GM12878 (cell line): ENCODE measurements at regions not wholly inside any gene's neighbourhood (a gene's known extent, or its start where the extent isn't known, plus 50 kb on each side); places are given as distances from the start of the nearest gene placed in this dataset.

ENCODE experiments used
- ATAC-seq: fragments of 200-7000 bp; cut with Tn5 transposase; 3 replicates; pipeline ENCODE4 v1.9.1; 2020; ENCODE audit warnings: mild to moderate bottlenecking, moderate library complexity
- BruUV-seq: library from RNA; stranded (reverse); fragments of 400-500 nt; replicated peaks from 2 replicates; lab custom pipeline; 2021; lab: Mats Ljungman, UMichigan
- CTCF ChIA-PET: fragments of 300-600 bp; sonication (Branson Sonifier 250); formaldehyde crosslinking; extraction: SDS; loops from one replicate; lab custom pipeline; 2021; ENCODE audit warnings: inconsistent platforms; lab: Yijun Ruan, JAX
- POLR2A ChIA-PET: fragments of 350-600 bp; formaldehyde crosslinking; extraction: SDS; loops from one replicate; lab custom pipeline; 2021; ENCODE audit warnings: inconsistent platforms; lab: Charles Lee
- RAD21 ChIA-PET: fragments of 300-600 bp; sonication (Branson Sonifier 250); formaldehyde crosslinking; loops from one replicate; lab custom pipeline; 2023; ENCODE audit warnings: antibody characterized with exemption; ENCODE audit not compliant: unreplicated experiment; lab: Charles Lee
- SMC1A ChIA-PET: fragments of 300-600 bp; sonication (Branson Sonifier 250); formaldehyde crosslinking; loops from one replicate; lab custom pipeline; 2023; ENCODE audit not compliant: unreplicated experiment, uncharacterized antibody; lab: Charles Lee
- DNase-seq: peaks from one replicate; pipeline ENCODE4 v3.0.0-alpha.2; 2011; ENCODE audit warnings: low read depth, low spot score
- FAIRE-seq: peaks from 3 replicates; lab custom pipeline; 2011; peaks lifted over from hg19 to GRCh38; lab: Jason Lieb, UNC
- H2AFZ ChIP-seq: 2 replicates; pipeline ENCODE4 v1.6.0; 2011; ENCODE audit warnings: low read depth, low read length, control low read depth; ENCODE audit not compliant: control insufficient read depth
- H3K27ac ChIP-seq: 2 replicates; pipeline ENCODE4 v1.5.1; 2011; ENCODE audit warnings: control low read depth; ENCODE audit not compliant: control insufficient read depth, insufficient read depth
- H3K27me3 ChIP-seq, 2 experiments: replicated peaks in 1 of 2; 2 replicates each; pipeline versions ENCODE4 v1.6.0 to v1.6.1; 2011; ENCODE audit warnings: low read length in 1 of 2; ENCODE audit not compliant: control insufficient read depth in 2 of 2, insufficient read depth in 2 of 2
- H3K36me3 ChIP-seq, 2 experiments: 2 replicates each; pipeline ENCODE4 v1.5.1; 2011; ENCODE audit warnings: low read length in 1 of 2; ENCODE audit not compliant: control insufficient read depth in 2 of 2, insufficient read depth in 2 of 2
- H3K4me1 ChIP-seq: 2 replicates; pipeline ENCODE4 v1.6.1; 2011; ENCODE audit warnings: mild to moderate bottlenecking, low read length, moderate library complexity, mixed read lengths; ENCODE audit not compliant: control insufficient read depth, insufficient read depth
- H3K4me2 ChIP-seq: 2 replicates; pipeline ENCODE4 v1.6.0; 2011; ENCODE audit warnings: control low read depth; ENCODE audit not compliant: control insufficient read depth, insufficient read depth
- H3K4me3 ChIP-seq: fragments of 200-600 bp; sonication (generic); 2 replicates; pipeline ENCODE4 v1.5.1; 2016
- H3K79me2 ChIP-seq: 2 replicates; pipeline ENCODE4 v1.6.0; 2011; ENCODE audit warnings: low read length; ENCODE audit not compliant: control insufficient read depth, insufficient read depth
- H3K9ac ChIP-seq: 2 replicates; pipeline ENCODE4 v1.8.0; 2011; ENCODE audit warnings: low read length, control low read depth, mixed read lengths; ENCODE audit not compliant: control insufficient read depth, insufficient read depth
- H3K9me3 ChIP-seq: replicated peaks from 3 replicates; pipeline ENCODE4 v1.5.1; 2011; ENCODE audit warnings: mild to moderate bottlenecking, low read length; ENCODE audit not compliant: control insufficient read depth, insufficient read depth
- H4K20me1 ChIP-seq: 2 replicates; pipeline ENCODE4 v1.6.0; 2011; ENCODE audit not compliant: control insufficient read depth, insufficient read depth
- ATF7 ChIP-seq: fragments of 450-650 bp; IDR thresholded peaks from 2 replicates; pipeline ENCODE4 v1.6.1; 2016; ENCODE audit warnings: low read depth, mild to moderate bottlenecking
- DPF2 ChIP-seq: fragments of 450-650 bp; IDR thresholded peaks from 2 replicates; pipeline ENCODE4 v1.6.1; 2017; ENCODE audit warnings: mild to moderate bottlenecking
- JUND ChIP-seq: IDR thresholded peaks from 2 replicates; pipeline ENCODE4 v1.6.1; 2012; ENCODE audit warnings: low read depth, mild to moderate bottlenecking, low read length, improper control_type of control experiment, moderate library complexity
- SIX5 ChIP-seq: IDR thresholded peaks from 2 replicates; pipeline ENCODE4 v1.6.1; 2011; ENCODE audit warnings: mild to moderate bottlenecking, low read depth, low read length, moderate library complexity; ENCODE audit not compliant: severe bottlenecking
- SREBF1 ChIP-seq: IDR thresholded peaks from 2 replicates; pipeline ENCODE4 v1.6.1; 2012; ENCODE audit warnings: mild to moderate bottlenecking, low read length
- TAF1 ChIP-seq: IDR thresholded peaks from 2 replicates; pipeline ENCODE4 v1.6.1; 2011; ENCODE audit warnings: mild to moderate bottlenecking, low read depth, low read length, borderline replicate concordance
- WGBS: methylation state at CpG from one replicate; pipeline ENCODE4 v1.1.6; 2016; ENCODE audit warnings: low lambda C conversion rate; ENCODE audit not compliant: insufficient replicate concordance, insufficient coverage; ENCODE audit errors: missing lambda C conversion rate; 5-methylcytosine and 5-hydroxymethylcytosine counted together
- in situ Hi-C: fragments of 300-500 bp; cut with MboI; formaldehyde crosslinking; loops from 9 replicates; pipeline ENCODE4 v1.14.3; 2018; ENCODE audit warnings: mixed read lengths
- intact Hi-C: fragments of 100-400 bp; cut with micrococcal nuclease; formaldehyde crosslinking; loops from one replicate; pipeline ENCODE4 v1.14.2; 2022; ENCODE audit not compliant: unreplicated experiment

DNA sequence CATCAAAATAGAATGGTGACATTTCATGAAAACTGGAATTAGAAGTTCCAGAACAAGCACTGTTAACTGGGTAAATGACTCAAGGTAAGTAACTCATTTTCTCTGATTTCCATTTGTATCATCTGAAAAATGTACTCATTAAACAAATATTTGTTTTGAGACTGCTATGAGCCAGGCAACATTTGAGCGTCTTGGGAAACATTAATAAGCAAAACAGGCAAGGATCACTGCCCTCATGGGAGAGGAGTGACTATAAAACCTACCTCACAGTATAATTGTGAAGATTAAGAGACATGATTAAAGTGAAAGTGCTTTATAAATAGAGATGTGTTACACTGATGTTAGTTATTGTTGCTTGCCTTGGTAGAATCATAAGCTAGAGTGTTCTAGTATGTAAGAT is 711.8 kb upstream of the UBE2E2 start:
- no peak for FAIRE-seq
- H3K4me3 ChIP-seq, result no peak overlapping the region
- H2AFZ ChIP-seq, result no peak overlapping the region
- no peaks in the 10 kb centered on the region for H3K4me1 ChIP-seq
- in situ Hi-C loops, result no loop called here
- H3K27me3 ChIP-seq, result no peaks in the 10 kb centered on the region
- BruUV-seq, result no TSS peak
- WGBS, result 5% methylated on average over 1 of the region's 1 CpG
- CTCF ChIA-PET, result no interaction called here
- H4K20me1 ChIP-seq, result no peaks in the 10 kb centered on the region
- no peak overlapping the region for H3K27ac ChIP-seq
- H3K36me3 ChIP-seq, result no peaks in the 10 kb centered on the region
- intact Hi-C loops, result no loop called here
- no peak overlapping the region for H3K4me2 ChIP-seq
- H3K9ac ChIP-seq, result no peak overlapping the region
- ATAC-seq, result no peak
- DNase-seq, result no peak
- no peak for TF ChIP-seq SREBF1
- no peak for TF ChIP-seq DPF2
- H3K9me3 ChIP-seq, result no peaks in the 10 kb centered on the region
- SMC1A ChIA-PET, result no interaction called here
- RAD21 ChIA-PET, result no interaction called here
- H3K79me2 ChIP-seq, result no peaks in the 10 kb centered on the region
- POLR2A ChIA-PET, result no interaction called here

DNA sequence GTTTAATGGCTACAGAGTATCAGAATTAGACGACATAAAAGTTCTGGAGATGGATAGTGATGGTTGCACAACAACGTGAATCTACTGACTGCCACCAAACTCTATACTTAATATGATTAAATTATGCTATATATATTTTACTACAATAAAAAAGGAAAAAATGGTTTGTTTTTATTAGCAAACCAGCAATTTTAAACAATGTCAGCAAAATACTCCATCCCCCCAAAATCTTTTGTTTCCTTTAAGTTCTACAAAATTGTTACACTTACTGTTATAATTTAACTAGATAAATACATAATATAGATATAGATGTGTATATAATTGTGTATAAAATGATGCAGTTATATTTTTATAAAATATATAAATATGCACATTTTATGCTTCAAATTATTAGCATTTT is 710.8 kb upstream of the UBE2E2 start:
- BruUV-seq, result no TSS peak
- no peak overlapping the region for H3K4me2 ChIP-seq
- ATAC-seq (no peak), FAIRE-seq (no peak)
- WGBS, result 18% methylated on average over 2 of the region's 2 CpGs
- H4K20me1 ChIP-seq, result no peaks in the 10 kb centered on the region
- ChIA-PET SMC1A (no interaction called here), CTCF (interaction anchor here (0.6 kb wide), 1 partner anchor 320 kb away, joined by 3 read pairs; no protein-coding TSS in a partner anchor), RAD21 (no interaction called here)
- H3K36me3 ChIP-seq, result no peaks in the 10 kb centered on the region
- no peak overlapping the region for H3K9ac ChIP-seq
- no peak overlapping the region for H3K27ac ChIP-seq
- no peak overlapping the region for H3K4me3 ChIP-seq
- H2AFZ ChIP-seq, result no peak overlapping the region
- TF ChIP-seq ATF7 (no peak), JUND (no peak), TAF1 (no peak), SIX5 (no peak)
- TF ChIP-seq, all 136 proteins: peak for 0
- Histone ChIP-seq H3K27me3 (no peaks in the 10 kb centered on the region), H3K79me2 (no peaks in the 10 kb centered on the region), H3K9me3 (no peaks in the 10 kb centered on the region), H3K4me1 (no peaks in the 10 kb centered on the region)
- intact Hi-C loops (no loop called here), in situ Hi-C loops (no loop called here)
- POLR2A ChIA-PET, result no interaction called here
- DNase-seq, result no peak
